RPMI8226 (cell line): ENCODE measurements at regions not wholly inside any gene's neighbourhood (a gene's known extent, or its start where the extent isn't known, plus 50 kb on each side); places are given as distances from the start of the nearest gene placed in this dataset.

Experiments used
- DNase-seq: peaks from one replicate; pipeline ENCODE4 v3.0.0-alpha.2; 2015

DNA sequence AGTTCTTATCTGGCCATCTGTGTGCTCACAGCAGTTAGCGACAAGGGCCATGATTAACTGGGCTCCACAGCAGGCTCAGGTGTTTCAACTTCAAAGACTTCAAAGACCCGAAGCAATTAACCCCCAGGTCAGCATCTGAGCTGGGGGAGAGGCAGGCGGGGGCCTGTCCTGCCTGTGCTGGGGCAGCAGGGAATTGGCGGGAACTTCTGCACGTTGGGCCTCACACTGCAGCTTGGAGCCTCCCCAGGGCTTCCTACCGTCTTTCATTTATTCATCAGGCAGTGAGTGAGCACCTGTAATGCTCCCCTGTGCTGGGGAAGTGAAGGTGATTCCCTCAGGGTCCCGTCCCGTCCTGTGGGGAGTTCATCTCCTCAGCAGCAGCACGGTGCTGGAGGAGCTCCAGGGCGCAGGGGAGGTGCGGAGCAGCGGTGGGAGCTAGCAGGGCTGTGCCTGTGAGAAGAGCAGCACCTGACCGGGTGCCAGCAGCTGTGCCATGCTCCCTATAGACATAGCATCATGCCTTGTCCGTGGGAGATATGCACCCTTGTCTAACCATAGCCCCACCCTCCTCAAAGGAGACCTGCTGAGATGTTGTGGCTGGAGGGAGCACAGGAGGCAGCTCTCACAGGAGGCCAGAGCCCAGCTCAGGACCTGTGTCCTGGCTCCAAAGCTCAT is 51.8 kb upstream of the FRMD1 start:
- DNase-seq, result no peak

DNA sequence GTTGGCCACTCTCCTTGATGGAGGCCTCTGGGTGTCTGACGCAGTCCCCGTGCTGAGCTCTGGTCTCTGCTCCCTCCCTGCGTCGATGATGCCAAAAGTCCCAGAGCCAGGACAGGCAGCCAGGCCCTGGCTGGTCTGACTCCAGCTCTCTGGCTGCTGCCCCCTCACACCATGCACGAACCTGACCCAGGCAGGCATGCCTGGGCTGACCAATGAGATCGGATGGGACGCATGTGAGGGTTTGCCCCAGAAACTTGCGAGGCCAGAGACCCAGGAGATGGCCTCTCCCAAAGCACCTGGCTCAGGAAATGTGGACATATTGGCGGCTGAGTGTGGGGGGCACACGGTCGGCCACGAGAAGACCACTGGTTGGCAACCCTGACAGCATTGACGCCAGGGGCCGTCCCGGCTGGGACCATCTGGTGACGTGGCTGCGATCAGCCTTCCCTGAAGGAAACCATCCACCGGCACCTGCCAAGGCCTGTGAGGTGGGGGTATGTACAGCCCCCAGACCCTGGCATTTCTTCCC is 51.2 kb upstream of the FRMD1 start:
- no peak for DNase-seq

DNA sequence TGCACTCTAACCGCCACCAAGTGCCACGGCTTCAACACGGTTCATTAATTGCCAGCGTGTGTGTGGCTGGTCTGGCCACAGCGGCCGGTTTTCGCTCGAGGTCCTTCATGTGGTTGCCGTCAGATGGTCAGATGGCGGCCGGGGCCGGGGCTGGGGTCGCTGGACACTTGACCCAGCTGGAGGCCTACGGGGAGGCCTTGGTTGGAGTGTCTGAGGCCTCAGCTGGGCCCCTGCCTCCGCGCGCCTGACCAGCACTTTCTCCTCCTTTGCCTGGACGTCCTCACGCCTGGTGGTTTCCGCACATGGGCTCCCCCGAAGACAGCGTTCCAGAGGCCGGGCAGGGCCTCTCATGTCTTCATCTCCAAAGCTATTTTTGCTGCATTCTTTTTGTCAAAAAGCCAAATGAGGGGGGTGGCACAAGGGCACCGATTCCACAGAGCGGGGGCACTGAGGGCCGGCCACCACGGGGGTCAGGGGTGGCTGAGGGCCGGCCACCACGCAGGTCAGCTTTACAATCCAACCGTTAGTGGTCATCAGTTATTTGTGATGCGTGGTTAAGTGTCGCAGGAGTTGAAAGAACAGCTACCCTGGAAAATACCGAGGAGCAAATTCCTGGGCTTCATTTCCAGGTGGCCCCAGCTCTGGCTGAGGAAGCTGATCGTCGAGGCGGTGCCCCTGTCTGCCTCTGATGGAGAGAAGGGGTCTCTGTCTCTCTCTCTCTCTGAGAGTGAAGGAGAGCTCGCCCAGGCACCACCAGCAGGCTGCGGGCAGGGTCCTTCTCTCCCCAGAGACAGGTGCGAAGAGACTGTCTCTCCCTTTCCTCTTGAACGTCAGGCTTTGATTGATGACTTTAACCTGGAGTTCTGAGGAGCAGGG is 50.5 kb upstream of the FRMD1 start:
- DNase-seq, result no peak

DNA sequence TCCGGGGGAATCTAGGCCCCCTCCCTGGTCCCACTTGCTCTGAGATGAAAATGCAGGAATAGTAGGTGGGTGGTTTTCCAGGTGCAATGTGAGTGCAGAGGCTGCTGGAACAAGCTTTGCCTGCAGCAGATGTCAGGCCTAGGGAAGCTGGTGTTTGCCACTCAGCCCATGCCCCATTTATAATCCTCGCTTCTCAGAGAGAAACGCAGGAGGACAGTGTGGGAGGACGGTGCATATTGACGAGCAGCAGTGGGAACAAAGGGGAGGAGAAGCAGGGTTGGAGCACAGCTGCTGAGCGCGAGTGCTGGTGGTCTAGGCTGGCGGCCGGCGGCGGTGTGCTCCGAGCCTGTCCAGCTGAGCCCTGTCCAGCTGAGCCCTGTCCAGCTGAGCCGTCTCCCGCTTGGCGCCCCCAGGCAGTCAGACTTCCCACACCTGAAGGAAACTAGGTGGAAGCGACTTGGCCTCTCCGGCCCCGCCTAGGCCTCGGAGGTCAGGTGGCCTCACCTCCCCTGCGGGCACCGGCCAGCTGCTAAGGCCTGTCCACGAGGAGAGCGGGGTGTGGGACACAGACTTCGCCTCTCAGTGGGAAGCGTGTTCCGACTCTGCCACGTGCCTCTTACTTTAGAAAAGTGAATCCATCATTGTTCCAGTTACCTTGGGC is 49.7 kb upstream of the FRMD1 start:
- no peak for DNase-seq
